Adrenal gland (tissue), 5 donors: ENCODE measurements at regions not wholly inside any gene's neighbourhood (a gene's known extent, or its start where the extent isn't known, plus 50 kb on each side); places are given as distances from the start of the nearest gene placed in this dataset.

Experiments used
- CTCF ChIP-seq, 6 experiments: fragments of 450-650 bp in 4 of 6; fragments of 200-600 bp in 2 of 6; sonication (generic) in 1 of 6; IDR thresholded peaks; 1 replicate in 5 of 6; 2 replicates in 1 of 6; pipeline versions ENCODE4 v1.5.1 to v1.8.0; 2016 to 2021; ENCODE audit warnings: antibody characterized with exemption in 6 of 6, mild to moderate bottlenecking in 2 of 6, moderate library complexity in 1 of 6
- POLR2A ChIP-seq, 2 donors: fragments of 450-650 bp; IDR thresholded peaks; one replicate each; pipeline ENCODE4 v1.6.1; 2017; ENCODE audit warnings: antibody characterized with exemption in 2 of 2, mild to moderate bottlenecking in 2 of 2, moderate library complexity in 1 of 2
- donor health status: DM: no; HTN: no; CAD: no.

- no peak for TF ChIP-seq CTCF (IDR thresholded peaks at IDR 0.05)
- TF ChIP-seq POLR2A (IDR thresholded peaks at IDR 0.05), result no peak
Observed at GRCh38 chr12:111214401-111214800, 154.5 kb downstream of the PHETA1 start.
